Lung (tissue), 11 donors: ENCODE measurements at regions not wholly inside any gene's neighbourhood (a gene's known extent, or its start where the extent isn't known, plus 50 kb on each side); places are given as distances from the start of the nearest gene placed in this dataset.
A peak's percentile ranks its signal among the peaks of the same experiment; 100 is the strongest.

Source experiments
- ATAC-seq: fragments of 200-7000 bp; cut with Tn5 transposase; one replicate; pipeline ENCODE4 v1.9.1; 2020; ENCODE audit warnings: moderate number of reproducible peaks; ENCODE audit not compliant: insufficient read depth, low FRiP score
- DNase-seq, 3 donors: peaks; one replicate each; pipeline ENCODE4 v3.0.0-alpha.2; 2013 to 2017
- H3K27ac ChIP-seq, 2 donors: one replicate each; pipeline ENCODE4 v1.5.1; 2013; ENCODE audit warnings: mild to moderate bottlenecking in 2 of 2, moderate library complexity in 2 of 2, control low read depth in 1 of 2, inconsistent platforms in 1 of 2, low read depth in 1 of 2, low read length in 1 of 2
- H3K27me3 ChIP-seq, 3 donors: one replicate each; pipeline ENCODE4 v1.5.1; 2013; ENCODE audit warnings: low read length in 2 of 3; ENCODE audit not compliant: control insufficient read depth in 3 of 3, insufficient read depth in 3 of 3
- H3K36me3 ChIP-seq, 4 donors: one replicate each; pipeline ENCODE4 v1.5.1; 2013; ENCODE audit warnings: low read length in 4 of 4, mild to moderate bottlenecking in 1 of 4, moderate library complexity in 1 of 4; ENCODE audit not compliant: control insufficient read depth in 4 of 4, insufficient read depth in 4 of 4
- H3K4me1 ChIP-seq, 5 donors: one replicate each; pipeline ENCODE4 v1.5.1; 2013; ENCODE audit warnings: low read length in 5 of 5, mild to moderate bottlenecking in 2 of 5, moderate library complexity in 1 of 5; ENCODE audit not compliant: control insufficient read depth in 5 of 5, insufficient read depth in 5 of 5
- H3K4me3 ChIP-seq: one replicate; pipeline ENCODE4 v1.5.1; 2013; ENCODE audit warnings: mild to moderate bottlenecking, control low read depth, moderate library complexity
- H3K9ac ChIP-seq, 2 donors: one replicate each; pipeline ENCODE4 v1.5.1; 2013; ENCODE audit warnings: low read length in 2 of 2, control low read depth in 1 of 2; ENCODE audit not compliant: insufficient read depth in 1 of 2
- H3K9me3 ChIP-seq, 4 donors: one replicate each; pipeline ENCODE4 v1.5.1; 2013; ENCODE audit warnings: low read length in 3 of 4, mild to moderate bottlenecking in 1 of 4, moderate library complexity in 1 of 4; ENCODE audit not compliant: control insufficient read depth in 4 of 4, insufficient read depth in 3 of 4
- CTCF ChIP-seq: IDR thresholded peaks from 2 replicates; pipeline ENCODE4 v1.5.1; 2012; ENCODE audit warnings: mild to moderate bottlenecking; ENCODE audit errors: control extremely low read depth, extremely low read depth
- WGBS, 2 donors: extraction: QIAGEN DNeasy Blood & Tissue Kit; methylation state at CpG; one replicate each; pipeline ENCODE4 v1.1.7; 2013; 5-methylcytosine and 5-hydroxymethylcytosine counted together
- donor health status: control.
- donor health status: control.
- donor health status: Bipolar disorder and iron deficiency.
- donor health status: healthy.
- donor health status: DM: yes; HTN: yes; CAD: no.

- no peaks in the 10 kb centered on the region for H3K9me3 ChIP-seq
- TF ChIP-seq CTCF = peak; percentile 9
- peaks cover 0 to 4% (median 0%) of the 10 kb centered on the region in 5 donors for H3K4me1 ChIP-seq
- no peaks in the 10 kb centered on the region for H3K36me3 ChIP-seq
- H3K27ac ChIP-seq = no peak overlapping the region
- H3K9ac ChIP-seq = no peak overlapping the region
- no peaks in the 10 kb centered on the region for H3K27me3 ChIP-seq
- peak in 2 of 3 donors; percentile 73 to 87 for DNase-seq
- 19 to 23% methylated on average over 2 of the region's 2 CpGs for WGBS, 2 donors
- H3K4me3 ChIP-seq = no peak overlapping the region
- peak; percentile 47 for ATAC-seq
These were observed 89.2 kb upstream of the PFKP start for GRCh38 chr10:2978111-2978510.

- Histone ChIP-seq H3K4me3 (no peak overlapping the region), H3K27ac (no peak overlapping the region), H3K27me3 (peaks cover 0 to 2% (median 0%) of the 10 kb centered on the region in 3 donors), H3K9ac (no peak overlapping the region), H3K9me3 (no peaks in the 10 kb centered on the region), H3K36me3 (no peaks in the 10 kb centered on the region), H3K4me1 (peaks cover 0 to 4% (median 0%) of the 10 kb centered on the region in 5 donors)
- TF ChIP-seq CTCF = no peak
- DNase-seq = no peak
- 91 to 92% methylated on average over 12 of the region's 12 CpGs for WGBS, 2 donors
- no peak for ATAC-seq
These were observed 92.7 kb upstream of the PFKP start for GRCh38 chr10:2974503-2975207.

- no peak overlapping the region for H3K27ac ChIP-seq
- DNase-seq = no peak
- H3K9me3 ChIP-seq = no peaks in the 10 kb centered on the region
- ATAC-seq = no peak
- 75 to 82% methylated on average over 3 of the region's 3 CpGs for WGBS, 2 donors
- peaks cover 0 to under 1% (median 0%) of the 10 kb centered on the region in 5 donors for H3K4me1 ChIP-seq
- no peaks in the 10 kb centered on the region for H3K36me3 ChIP-seq
- TF ChIP-seq CTCF = no peak
- H3K27me3 ChIP-seq = peaks cover 0 to 2% (median 0%) of the 10 kb centered on the region in 3 donors
- no peak overlapping the region for H3K9ac ChIP-seq
- H3K4me3 ChIP-seq = no peak overlapping the region
These were observed 93.3 kb upstream of the PFKP start for GRCh38 chr10:2974083-2974482.

GRCh38 chr10:2972810-2973209, 94.5 kb upstream of the PFKP start:
- Histone ChIP-seq H3K36me3 (no peaks in the 10 kb centered on the region), H3K9ac (no peak overlapping the region), H3K4me1 (no peaks in the 10 kb centered on the region), H3K4me3 (no peak overlapping the region), H3K27ac (no peak overlapping the region), H3K27me3 (peaks cover 0 to 2% (median 0%) of the 10 kb centered on the region in 3 donors), H3K9me3 (no peaks in the 10 kb centered on the region)
- WGBS, 2 donors = 90 to 93% methylated on average over 8 of the region's 8 CpGs
- TF ChIP-seq CTCF = no peak
- no peak for ATAC-seq
- DNase-seq = no peak
